ENCODE measurements at regions not wholly inside any gene's neighbourhood (a gene's known extent, or its start where the extent isn't known, plus 50 kb on each side); places are given as distances from the start of the nearest gene placed in this dataset.

DNA sequence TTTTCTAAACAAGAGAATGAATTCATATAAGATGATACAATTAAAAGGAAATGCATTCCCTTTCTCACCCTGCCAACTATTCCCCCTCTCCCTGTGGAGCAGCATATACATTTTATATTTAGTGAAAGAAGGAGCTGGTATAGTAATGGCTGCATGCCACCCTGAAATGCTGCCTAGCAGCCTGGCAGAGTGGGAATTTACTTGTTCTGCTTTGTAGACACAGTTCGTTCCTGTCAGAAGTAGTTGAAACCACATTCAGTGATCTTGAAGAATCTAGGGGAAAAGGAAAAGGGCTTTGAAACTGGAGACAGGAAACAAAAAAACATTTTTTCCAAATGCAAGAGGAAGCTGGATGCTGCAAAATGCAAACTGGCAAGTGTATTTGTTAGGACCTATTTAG is 176.0 kb upstream of the PLEKHA5 start:
- no peak for TF ChIP-seq YY1 (IDR thresholded peaks at IDR 0.05; ENCODE audit: low read depth)
- no peak for TF ChIP-seq ZBTB7A (IDR thresholded peaks at IDR 0.05; ENCODE audit: low read depth)
- no peak for TF ChIP-seq EGR1 (IDR thresholded peaks at IDR 0.05)
- TF ChIP-seq, protein P1, sequence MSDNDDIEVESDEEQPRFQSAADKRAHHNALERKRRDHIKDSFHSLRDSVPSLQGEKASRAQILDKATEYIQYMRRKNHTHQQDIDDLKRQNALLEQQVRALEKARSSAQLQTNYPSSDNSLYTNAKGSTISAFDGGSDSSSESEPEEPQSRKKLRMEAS (IDR thresholded peaks at IDR 0.05), result no peak
- no peak for TF ChIP-seq USF1 (IDR thresholded peaks at IDR 0.05)
- TF ChIP-seq TEAD4 (IDR thresholded peaks at IDR 0.05), result no peak
- no peak for TF ChIP-seq FOXM1 (IDR thresholded peaks at IDR 0.05; ENCODE audit: borderline replicate concordance, low read depth)
- TF ChIP-seq TCF12 (IDR thresholded peaks at IDR 0.05; ENCODE audit: low read depth), result no peak

GRCh38 chr12:18955594-18955993 is 173.9 kb upstream of the PLEKHA5 start:
- TF ChIP-seq CREB1 (IDR thresholded peaks at IDR 0.05; ENCODE audit: low read depth) (no peak), EGR1 (IDR thresholded peaks at IDR 0.05) (no peak), TEAD4 (IDR thresholded peaks at IDR 0.05) (no peak), TAF1 (IDR thresholded peaks at IDR 0.05; ENCODE audit: low read depth) (no peak), ZBTB7A (IDR thresholded peaks at IDR 0.05; ENCODE audit: low read depth) (no peak), RAD21 (IDR thresholded peaks at IDR 0.05; ENCODE audit: low read depth) (no peak), YY1 (IDR thresholded peaks at IDR 0.05; ENCODE audit: low read depth) (no peak), CEBPB (IDR thresholded peaks at IDR 0.05) (no peak), FOXM1 (IDR thresholded peaks at IDR 0.05; ENCODE audit: borderline replicate concordance, low read depth) (no peak), EP300 (IDR thresholded peaks at IDR 0.05; ENCODE audit: borderline replicate concordance) (no peak), USF1 (IDR thresholded peaks at IDR 0.05) (no peak), NFIC (IDR thresholded peaks at IDR 0.05) (no peak), REST (IDR thresholded peaks at IDR 0.05; ENCODE audit: low read depth) (no peak)

DNA sequence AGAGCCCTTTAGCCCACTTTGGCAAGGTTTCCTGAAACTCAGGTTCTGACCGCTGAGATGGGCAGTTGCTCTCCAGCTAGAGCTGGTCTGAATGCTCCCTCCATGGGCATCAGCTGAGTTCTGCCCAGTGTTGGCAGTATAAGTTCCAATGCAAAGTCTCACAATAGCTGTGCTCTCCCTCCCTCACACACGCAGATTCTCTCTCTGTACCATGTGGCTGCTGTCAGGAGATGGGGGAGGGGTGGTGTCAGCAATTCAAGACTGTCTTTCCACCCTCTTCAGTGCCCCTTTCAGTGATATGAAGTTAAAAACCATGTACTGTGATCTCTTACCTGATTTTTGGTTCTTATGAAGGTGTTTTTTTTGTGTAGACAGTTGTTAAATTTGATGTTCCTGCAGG is 164.3 kb upstream of the PLEKHA5 start:
- TF ChIP-seq EGR1 (IDR thresholded peaks at IDR 0.05), result no peak
- no peak for TF ChIP-seq TCF12 (IDR thresholded peaks at IDR 0.05; ENCODE audit: low read depth)
- TF ChIP-seq FOXM1 (IDR thresholded peaks at IDR 0.05; ENCODE audit: borderline replicate concordance, low read depth), result no peak
- no peak for TF ChIP-seq TEAD4 (IDR thresholded peaks at IDR 0.05)
- TF ChIP-seq CEBPB (IDR thresholded peaks at IDR 0.05), result no peak

- TF ChIP-seq, protein P1 (IDR thresholded peaks at IDR 0.05), result no peak
- TF ChIP-seq FOXM1 (IDR thresholded peaks at IDR 0.05; ENCODE audit: borderline replicate concordance, low read depth), result no peak
- no peak for TF ChIP-seq YY1 (IDR thresholded peaks at IDR 0.05; ENCODE audit: low read depth)
- TF ChIP-seq RAD21 (IDR thresholded peaks at IDR 0.05; ENCODE audit: low read depth), result no peak
- TF ChIP-seq TEAD4 (IDR thresholded peaks at IDR 0.05), result no peak
- no peak for TF ChIP-seq NFIC (IDR thresholded peaks at IDR 0.05)
- TF ChIP-seq REST (IDR thresholded peaks at IDR 0.05; ENCODE audit: low read depth), result no peak
- TF ChIP-seq USF1 (IDR thresholded peaks at IDR 0.05), result no peak
- TF ChIP-seq EGR1 (IDR thresholded peaks at IDR 0.05), result no peak
- no peak for TF ChIP-seq TCF12 (IDR thresholded peaks at IDR 0.05; ENCODE audit: low read depth)
- no peak for TF ChIP-seq EP300 (IDR thresholded peaks at IDR 0.05; ENCODE audit: borderline replicate concordance)
- TF ChIP-seq CEBPB (IDR thresholded peaks at IDR 0.05), result no peak
- no peak for TF ChIP-seq TAF1 (IDR thresholded peaks at IDR 0.05; ENCODE audit: low read depth)
- TF ChIP-seq CREB1 (IDR thresholded peaks at IDR 0.05; ENCODE audit: low read depth), result no peak
These were observed 162.6 kb upstream of the PLEKHA5 start for GRCh38 chr12:18966954-18967353.

GRCh38 chr12:18967814-18968213 is 161.7 kb upstream of the PLEKHA5 start:
- TF ChIP-seq NFIC (IDR thresholded peaks at IDR 0.05) (no peak), RAD21 (IDR thresholded peaks at IDR 0.05; ENCODE audit: low read depth) (no peak), YY1 (IDR thresholded peaks at IDR 0.05; ENCODE audit: low read depth) (no peak), ZBTB7A (IDR thresholded peaks at IDR 0.05; ENCODE audit: low read depth) (no peak), TAF1 (IDR thresholded peaks at IDR 0.05; ENCODE audit: low read depth) (no peak), FOXM1 (IDR thresholded peaks at IDR 0.05; ENCODE audit: borderline replicate concordance, low read depth) (no peak), EP300 (IDR thresholded peaks at IDR 0.05; ENCODE audit: borderline replicate concordance) (no peak), CREB1 (IDR thresholded peaks at IDR 0.05; ENCODE audit: low read depth) (no peak), REST (IDR thresholded peaks at IDR 0.05; ENCODE audit: low read depth) (no peak), EGR1 (IDR thresholded peaks at IDR 0.05) (no peak)
- TF ChIP-seq, protein P1 (IDR thresholded peaks at IDR 0.05), result no peak
